Stomach smooth muscle (tissue), 2 donors: ENCODE measurements at regions not wholly inside any gene's neighbourhood (a gene's known extent, or its start where the extent isn't known, plus 50 kb on each side); places are given as distances from the start of the nearest gene placed in this dataset.

Experiments
- H3K27ac ChIP-seq: one replicate; pipeline ENCODE4 v1.7.0; 2013; ENCODE audit warnings: mild to moderate bottlenecking, low read length, inconsistent platforms
- H3K27me3 ChIP-seq, 2 donors: one replicate each; pipeline ENCODE4 v1.7.0; 2013; ENCODE audit warnings: low read length in 2 of 2; ENCODE audit not compliant: insufficient read depth in 2 of 2, control insufficient read depth in 1 of 2
- H3K36me3 ChIP-seq, 2 donors: one replicate each; pipeline ENCODE4 v1.7.0; 2013; ENCODE audit warnings: low read length in 2 of 2; ENCODE audit not compliant: control insufficient read depth in 2 of 2, insufficient read depth in 2 of 2
- H3K4me1 ChIP-seq: one replicate; pipeline ENCODE4 v1.7.0; 2013; ENCODE audit warnings: low read length; ENCODE audit not compliant: control insufficient read depth, insufficient read depth
- H3K4me3 ChIP-seq, 2 donors: one replicate each; pipeline ENCODE4 v1.7.0; 2013; ENCODE audit warnings: low read length in 2 of 2
- H3K9ac ChIP-seq, 2 donors: one replicate each; pipeline ENCODE4 v1.7.0; 2013; ENCODE audit warnings: low read length in 2 of 2, mild to moderate bottlenecking in 1 of 2
- H3K9me3 ChIP-seq, 2 donors: one replicate each; pipeline ENCODE4 v1.7.0; 2013; ENCODE audit warnings: low read length in 2 of 2; ENCODE audit not compliant: control insufficient read depth in 2 of 2
- donor health status: healthy.
- donor health status: Pancreatic carcinoma.

GRCh38 chr4:74640111-74640903, 154.0 kb downstream of the BTC start:
- Histone ChIP-seq H3K27me3 (no peaks in the 10 kb centered on the region), H3K4me3 (no peak overlapping the region), H3K9ac (no peak overlapping the region), H3K9me3 (no peaks in the 10 kb centered on the region), H3K36me3 (no peaks in the 10 kb centered on the region), H3K27ac (no peak overlapping the region), H3K4me1 (no peaks in the 10 kb centered on the region)

- Histone ChIP-seq H3K27ac (no peak overlapping the region), H3K9me3 (no peaks in the 10 kb centered on the region), H3K9ac (no peak overlapping the region), H3K4me3 (no peak overlapping the region), H3K36me3 (no peaks in the 10 kb centered on the region), H3K27me3 (no peaks in the 10 kb centered on the region), H3K4me1 (no peaks in the 10 kb centered on the region)
Observed at GRCh38 chr4:74642006-74642405, 152.3 kb downstream of the BTC start.

GRCh38 chr4:74649193-74649592, 145.1 kb downstream of the BTC start:
- Histone ChIP-seq H3K9me3 (no peaks in the 10 kb centered on the region), H3K27ac (no peak overlapping the region), H3K36me3 (no peaks in the 10 kb centered on the region), H3K9ac (no peak overlapping the region), H3K4me1 (no peaks in the 10 kb centered on the region), H3K4me3 (no peak overlapping the region), H3K27me3 (no peaks in the 10 kb centered on the region)

- no peaks in the 10 kb centered on the region for H3K4me1 ChIP-seq
- no peak overlapping the region for H3K4me3 ChIP-seq
- no peaks in the 10 kb centered on the region for H3K36me3 ChIP-seq
- H3K27me3 ChIP-seq = no peaks in the 10 kb centered on the region
- H3K27ac ChIP-seq = no peak overlapping the region
- H3K9me3 ChIP-seq = no peaks in the 10 kb centered on the region
- no peak overlapping the region for H3K9ac ChIP-seq
Observed at GRCh38 chr4:74651198-74651597, 143.1 kb downstream of the BTC start.

GRCh38 chr4:74653331-74654229, 140.7 kb downstream of the BTC start:
- Histone ChIP-seq H3K36me3 (no peaks in the 10 kb centered on the region), H3K27me3 (no peaks in the 10 kb centered on the region), H3K9me3 (no peaks in the 10 kb centered on the region), H3K27ac (no peak overlapping the region), H3K9ac (no peak overlapping the region), H3K4me3 (no peak overlapping the region), H3K4me1 (no peaks in the 10 kb centered on the region)

- Histone ChIP-seq H3K36me3 (no peaks in the 10 kb centered on the region), H3K27ac (no peak overlapping the region), H3K27me3 (no peaks in the 10 kb centered on the region)
Observed at GRCh38 chr4:74654230-74654681, 140.1 kb downstream of the BTC start.

GRCh38 chr4:74656596-74656995, 137.7 kb downstream of the BTC start:
- H3K9me3 ChIP-seq = no peaks in the 10 kb centered on the region
- H3K27me3 ChIP-seq = no peaks in the 10 kb centered on the region
- H3K4me3 ChIP-seq = no peak overlapping the region

More at GRCh38 chr4:74654230-74654681, 140.1 kb downstream of the BTC start:
- H3K4me3 ChIP-seq = no peak overlapping the region
- no peak overlapping the region for H3K9ac ChIP-seq
- no peaks in the 10 kb centered on the region for H3K4me1 ChIP-seq
- no peaks in the 10 kb centered on the region for H3K9me3 ChIP-seq

GRCh38 chr4:74658116-74658515, 136.2 kb downstream of the BTC start:
- Histone ChIP-seq H3K4me3 (no peak overlapping the region), H3K4me1 (no peaks in the 10 kb centered on the region), H3K36me3 (no peaks in the 10 kb centered on the region), H3K9ac (no peak overlapping the region), H3K27ac (no peak overlapping the region), H3K27me3 (no peaks in the 10 kb centered on the region), H3K9me3 (no peaks in the 10 kb centered on the region)

More at GRCh38 chr4:74656596-74656995, 137.7 kb downstream of the BTC start:
- Histone ChIP-seq H3K36me3 (no peaks in the 10 kb centered on the region), H3K9ac (no peak overlapping the region), H3K27ac (no peak overlapping the region), H3K4me1 (no peaks in the 10 kb centered on the region)

- Histone ChIP-seq H3K36me3 (no peaks in the 10 kb centered on the region), H3K27me3 (no peaks in the 10 kb centered on the region), H3K27ac (no peak overlapping the region)
Observed at GRCh38 chr4:74659576-74660411, 134.5 kb downstream of the BTC start.

GRCh38 chr4:74660866-74661265, 133.5 kb downstream of the BTC start:
- no peaks in the 10 kb centered on the region for H3K9me3 ChIP-seq
- H3K27me3 ChIP-seq = no peaks in the 10 kb centered on the region
- no peak overlapping the region for H3K27ac ChIP-seq
- H3K9ac ChIP-seq = no peak overlapping the region
- H3K4me1 ChIP-seq = no peaks in the 10 kb centered on the region
- H3K4me3 ChIP-seq = no peak overlapping the region
- no peaks in the 10 kb centered on the region for H3K36me3 ChIP-seq

More at GRCh38 chr4:74659576-74660411, 134.5 kb downstream of the BTC start:
- H3K9me3 ChIP-seq = no peaks in the 10 kb centered on the region
- no peak overlapping the region for H3K4me3 ChIP-seq
- no peaks in the 10 kb centered on the region for H3K4me1 ChIP-seq
- no peak overlapping the region for H3K9ac ChIP-seq
